Skeletal muscle satellite cell (primary cell): ENCODE measurements at regions not wholly inside any gene's neighbourhood (a gene's known extent, or its start where the extent isn't known, plus 50 kb on each side); places are given as distances from the start of the nearest gene placed in this dataset.

ENCODE experiments used
- H3K27me3 ChIP-seq: 2 replicates; pipeline ENCODE4 v1.7.0; 2013; ENCODE audit warnings: low read length; ENCODE audit not compliant: control insufficient read depth, insufficient read depth
- H3K36me3 ChIP-seq: 2 replicates; pipeline ENCODE4 v1.7.0; 2013; ENCODE audit warnings: mild to moderate bottlenecking, control low read depth, low read length; ENCODE audit not compliant: insufficient read depth
- H3K4me1 ChIP-seq: 2 replicates; pipeline ENCODE4 v1.7.0; 2013; ENCODE audit warnings: low read length; ENCODE audit not compliant: control insufficient read depth, insufficient read depth
- H3K4me2 ChIP-seq: 2 replicates; pipeline ENCODE4 v1.7.0; 2013; ENCODE audit warnings: mild to moderate bottlenecking, low read length
- H3K4me3 ChIP-seq: 2 replicates; pipeline ENCODE4 v1.7.0; 2013; ENCODE audit warnings: low read length
- H3K9ac ChIP-seq: 2 replicates; pipeline ENCODE4 v1.7.0; 2013; ENCODE audit warnings: mild to moderate bottlenecking, low read depth, low read length, moderate library complexity
- H3K9me3 ChIP-seq: replicated peaks from 2 replicates; pipeline ENCODE4 v1.7.0; 2013; ENCODE audit warnings: mild to moderate bottlenecking, control low read depth, low read length

- Histone ChIP-seq H3K9ac (no peak overlapping the region), H3K4me1 (no peaks in the 10 kb centered on the region), H3K9me3 (peaks cover 21% of the 10 kb centered on the region), H3K4me3 (no peak overlapping the region), H3K36me3 (no peaks in the 10 kb centered on the region), H3K27me3 (no peaks in the 10 kb centered on the region), H3K4me2 (no peak overlapping the region)
These were observed 393.7 kb downstream of the BRD1 start for GRCh38 chr22:49433717-49434611.

DNA sequence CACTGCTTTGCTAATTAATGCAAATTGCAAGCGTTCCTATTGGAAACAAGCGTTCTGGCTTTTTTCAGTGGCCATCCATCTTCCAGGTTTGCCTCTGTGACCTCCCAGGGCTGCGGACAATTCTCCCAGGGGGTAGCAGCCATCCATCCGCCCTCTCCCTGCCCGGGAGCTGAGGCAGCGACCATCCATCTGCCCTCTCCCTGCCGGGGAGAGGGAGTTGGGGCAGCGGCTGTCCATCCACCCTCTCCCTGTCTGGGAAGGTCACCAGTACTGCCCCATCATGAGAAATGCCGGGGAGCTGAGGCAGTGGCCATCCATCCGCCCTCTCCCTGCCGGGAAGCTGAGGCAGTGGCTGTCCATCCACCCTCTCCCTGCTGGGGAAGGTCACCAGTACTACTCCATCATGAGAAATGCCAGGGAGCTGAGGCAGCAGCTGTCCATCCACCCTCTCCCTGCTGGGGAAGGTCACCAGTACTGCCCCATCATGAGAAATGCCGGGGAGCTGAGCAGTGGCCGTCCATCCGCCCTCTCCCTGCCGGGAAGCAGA lies 394.7 kb downstream of the BRD1 start:
- no peaks in the 10 kb centered on the region for H3K27me3 ChIP-seq
- no peak overlapping the region for H3K9ac ChIP-seq
- no peaks in the 10 kb centered on the region for H3K4me1 ChIP-seq
- no peaks in the 10 kb centered on the region for H3K36me3 ChIP-seq
- H3K9me3 ChIP-seq = peaks cover 14% of the 10 kb centered on the region
- H3K4me3 ChIP-seq = no peak overlapping the region
- H3K4me2 ChIP-seq = no peak overlapping the region

- no peaks in the 10 kb centered on the region for H3K36me3 ChIP-seq
- H3K27me3 ChIP-seq = no peaks in the 10 kb centered on the region
- peaks cover 8% of the 10 kb centered on the region for H3K9me3 ChIP-seq
- no peaks in the 10 kb centered on the region for H3K4me1 ChIP-seq
- no peak overlapping the region for H3K4me3 ChIP-seq
- no peak overlapping the region for H3K4me2 ChIP-seq
- H3K9ac ChIP-seq = no peak overlapping the region
These were observed 395.3 kb downstream of the BRD1 start for GRCh38 chr22:49432211-49432896.

DNA sequence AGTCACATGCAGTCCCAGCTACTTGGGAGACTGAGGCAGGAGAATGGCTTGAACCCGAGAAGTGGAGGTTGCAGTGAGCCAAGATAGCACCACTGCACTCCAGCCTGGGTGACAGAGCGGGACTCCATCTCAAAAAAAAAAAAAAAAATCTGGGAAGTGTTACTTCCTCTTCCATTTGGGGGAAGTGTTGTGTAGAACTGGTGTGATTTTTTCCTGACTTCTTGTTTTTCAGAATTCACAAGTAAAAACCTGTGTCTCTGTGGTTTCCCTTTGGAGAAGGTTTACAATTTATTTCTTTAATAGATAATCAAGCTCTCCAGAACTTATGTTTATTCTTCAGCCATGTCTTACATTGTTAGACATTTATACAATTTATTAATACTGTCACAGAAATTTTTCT lies 396.1 kb downstream of the BRD1 start:
- Histone ChIP-seq H3K36me3 (no peaks in the 10 kb centered on the region), H3K4me3 (no peak overlapping the region), H3K9me3 (peaks cover 9% of the 10 kb centered on the region), H3K27me3 (no peaks in the 10 kb centered on the region), H3K9ac (no peak overlapping the region), H3K4me1 (no peaks in the 10 kb centered on the region), H3K4me2 (no peak overlapping the region)

DNA sequence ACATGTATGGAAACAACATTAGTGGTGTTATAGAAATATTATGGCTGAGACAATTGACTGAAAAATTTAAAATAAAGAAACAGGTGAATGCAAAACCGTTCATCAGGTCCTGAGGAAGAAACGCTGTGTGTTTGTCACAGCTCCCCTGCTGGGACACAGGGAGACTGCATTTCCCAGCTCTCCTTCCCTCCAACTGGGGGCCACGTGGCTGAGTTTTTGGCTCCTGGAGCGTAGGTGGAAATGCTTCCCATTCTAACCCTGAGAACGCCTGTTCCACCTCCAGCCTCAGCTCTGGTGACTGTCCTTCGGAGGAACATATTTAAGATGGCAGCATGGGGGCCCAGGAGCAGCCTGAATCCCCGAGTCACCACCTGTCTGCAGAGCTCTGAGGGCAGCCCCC lies 398.6 kb downstream of the BRD1 start:
- Histone ChIP-seq H3K9me3 (peaks cover 15% of the 10 kb centered on the region), H3K4me1 (no peaks in the 10 kb centered on the region), H3K4me3 (no peak overlapping the region), H3K36me3 (no peaks in the 10 kb centered on the region), H3K4me2 (no peak overlapping the region), H3K27me3 (no peaks in the 10 kb centered on the region), H3K9ac (no peak overlapping the region)

DNA sequence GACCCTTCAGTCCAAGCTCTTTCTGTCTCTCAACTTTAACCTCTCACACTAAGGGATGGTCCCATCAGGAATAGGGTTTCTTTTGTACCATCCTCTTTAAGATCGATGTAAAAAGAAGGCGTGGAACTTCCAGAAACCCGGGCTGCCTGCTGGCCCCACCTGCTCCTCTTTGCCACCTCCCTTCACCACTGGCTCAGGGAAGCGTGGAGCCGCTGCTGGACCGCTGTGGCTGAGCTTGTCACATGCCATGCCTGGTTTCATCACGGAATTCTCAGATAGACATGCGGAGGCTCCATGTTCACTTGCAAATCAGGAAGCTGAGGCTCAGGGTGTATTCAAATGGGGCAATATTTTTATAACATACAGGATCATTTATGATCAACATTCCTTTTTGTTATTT lies 399.7 kb downstream of the BRD1 start:
- H3K9me3 ChIP-seq = peaks cover 9% of the 10 kb centered on the region
- H3K9ac ChIP-seq = no peak overlapping the region
- H3K36me3 ChIP-seq = no peaks in the 10 kb centered on the region
- H3K27me3 ChIP-seq = no peaks in the 10 kb centered on the region
- H3K4me2 ChIP-seq = no peak overlapping the region
- no peaks in the 10 kb centered on the region for H3K4me1 ChIP-seq
- no peak overlapping the region for H3K4me3 ChIP-seq

- no peaks in the 10 kb centered on the region for H3K36me3 ChIP-seq
- no peak overlapping the region for H3K4me3 ChIP-seq
- no peaks in the 10 kb centered on the region for H3K27me3 ChIP-seq
- no peak overlapping the region for H3K4me2 ChIP-seq
- no peaks in the 10 kb centered on the region for H3K4me1 ChIP-seq
- H3K9me3 ChIP-seq = peaks cover 9% of the 10 kb centered on the region
- H3K9ac ChIP-seq = no peak overlapping the region
These were observed 400.3 kb downstream of the BRD1 start for GRCh38 chr22:49427341-49427740.

GRCh38 chr22:49426618-49427266 lies 400.9 kb downstream of the BRD1 start:
- H3K36me3 ChIP-seq = no peaks in the 10 kb centered on the region
- peaks cover 9% of the 10 kb centered on the region for H3K9me3 ChIP-seq
- no peak overlapping the region for H3K9ac ChIP-seq
- H3K4me2 ChIP-seq = no peak overlapping the region
- no peaks in the 10 kb centered on the region for H3K4me1 ChIP-seq
- H3K4me3 ChIP-seq = no peak overlapping the region
- H3K27me3 ChIP-seq = no peaks in the 10 kb centered on the region

- no peak overlapping the region for H3K4me2 ChIP-seq
- H3K4me1 ChIP-seq = no peaks in the 10 kb centered on the region
- no peak overlapping the region for H3K9ac ChIP-seq
- peaks cover 9% of the 10 kb centered on the region for H3K9me3 ChIP-seq
- no peak overlapping the region for H3K4me3 ChIP-seq
- H3K27me3 ChIP-seq = no peaks in the 10 kb centered on the region
- H3K36me3 ChIP-seq = no peaks in the 10 kb centered on the region
These were observed 401.6 kb downstream of the BRD1 start for GRCh38 chr22:49426098-49426497.

GRCh38 chr22:49425356-49425755 lies 402.3 kb downstream of the BRD1 start:
- no peaks in the 10 kb centered on the region for H3K27me3 ChIP-seq
- no peak overlapping the region for H3K4me2 ChIP-seq
- no peak overlapping the region for H3K4me3 ChIP-seq
- no peaks in the 10 kb centered on the region for H3K4me1 ChIP-seq
- no peaks in the 10 kb centered on the region for H3K36me3 ChIP-seq
- H3K9ac ChIP-seq = no peak overlapping the region
- H3K9me3 ChIP-seq = peaks cover 9% of the 10 kb centered on the region

- no peaks in the 10 kb centered on the region for H3K36me3 ChIP-seq
- no peaks in the 10 kb centered on the region for H3K27me3 ChIP-seq
- no peak overlapping the region for H3K9ac ChIP-seq
- no peak overlapping the region for H3K4me2 ChIP-seq
- H3K4me3 ChIP-seq = no peak overlapping the region
- H3K4me1 ChIP-seq = no peaks in the 10 kb centered on the region
- peaks cover 12% of the 10 kb centered on the region for H3K9me3 ChIP-seq
These were observed 402.8 kb downstream of the BRD1 start for GRCh38 chr22:49424893-49425270.
